A549 (cell line): ENCODE measurements at regions not wholly inside any gene's neighbourhood (a gene's known extent, or its start where the extent isn't known, plus 50 kb on each side); places are given as distances from the start of the nearest gene placed in this dataset.

Experiments used
- MAFK ChIP-seq: fragments of 450-650 bp; IDR thresholded peaks from 2 replicates; pipeline ENCODE4 v1.6.1; 2014; ENCODE audit not compliant: partially characterized antibody
- SMC3 ChIP-seq: fragments of >200 bp; sonication (Bioruptor Twin); formaldehyde crosslinking; IDR thresholded peaks from 3 replicates; pipeline ENCODE4 v1.6.1; 2018; ENCODE audit warnings: inconsistent platforms
- TF ChIP-seq, protein P1 (sequence below): fragments of 450-650 bp; IDR thresholded peaks from 2 replicates; pipeline ENCODE4 v1.6.1; 2014; ENCODE audit warnings: antibody characterized with exemption
- TF ChIP-seq, protein P2 (sequence below): fragments of 200-600 bp; sonication (generic); IDR thresholded peaks from 2 replicates; pipeline ENCODE4 v1.6.1; 2016; ENCODE audit warnings: antibody characterized with exemption, mild to moderate bottlenecking, moderate library complexity

DNA sequence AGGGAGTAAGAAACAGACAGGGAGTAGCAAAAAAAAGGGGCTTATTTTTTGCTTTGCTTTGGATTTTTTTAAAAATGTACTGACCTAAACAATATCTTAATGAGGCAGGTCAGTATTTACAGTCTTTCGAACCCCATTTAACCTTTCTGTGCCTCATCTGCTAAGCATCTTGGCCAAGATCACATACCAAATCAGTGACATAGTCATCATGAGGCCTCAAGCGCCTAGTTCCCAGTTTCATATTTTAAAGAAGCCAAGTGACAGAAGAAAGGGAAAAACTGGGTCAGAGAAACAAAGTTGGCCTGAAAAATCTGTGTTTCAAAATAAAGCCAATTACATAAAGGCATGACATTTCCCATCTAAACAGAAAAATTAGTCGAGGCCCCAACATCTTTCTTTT is 94.6 kb upstream of the WDR44 start:
- TF ChIP-seq SMC3 = no peak
- TF ChIP-seq, protein P1, sequence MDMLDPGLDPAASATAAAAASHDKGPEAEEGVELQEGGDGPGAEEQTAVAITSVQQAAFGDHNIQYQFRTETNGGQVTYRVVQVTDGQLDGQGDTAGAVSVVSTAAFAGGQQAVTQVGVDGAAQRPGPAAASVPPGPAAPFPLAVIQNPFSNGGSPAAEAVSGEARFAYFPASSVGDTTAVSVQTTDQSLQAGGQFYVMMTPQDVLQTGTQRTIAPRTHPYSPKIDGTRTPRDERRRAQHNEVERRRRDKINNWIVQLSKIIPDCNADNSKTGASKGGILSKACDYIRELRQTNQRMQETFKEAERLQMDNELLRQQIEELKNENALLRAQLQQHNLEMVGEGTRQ = no peak
- TF ChIP-seq, protein P2, sequence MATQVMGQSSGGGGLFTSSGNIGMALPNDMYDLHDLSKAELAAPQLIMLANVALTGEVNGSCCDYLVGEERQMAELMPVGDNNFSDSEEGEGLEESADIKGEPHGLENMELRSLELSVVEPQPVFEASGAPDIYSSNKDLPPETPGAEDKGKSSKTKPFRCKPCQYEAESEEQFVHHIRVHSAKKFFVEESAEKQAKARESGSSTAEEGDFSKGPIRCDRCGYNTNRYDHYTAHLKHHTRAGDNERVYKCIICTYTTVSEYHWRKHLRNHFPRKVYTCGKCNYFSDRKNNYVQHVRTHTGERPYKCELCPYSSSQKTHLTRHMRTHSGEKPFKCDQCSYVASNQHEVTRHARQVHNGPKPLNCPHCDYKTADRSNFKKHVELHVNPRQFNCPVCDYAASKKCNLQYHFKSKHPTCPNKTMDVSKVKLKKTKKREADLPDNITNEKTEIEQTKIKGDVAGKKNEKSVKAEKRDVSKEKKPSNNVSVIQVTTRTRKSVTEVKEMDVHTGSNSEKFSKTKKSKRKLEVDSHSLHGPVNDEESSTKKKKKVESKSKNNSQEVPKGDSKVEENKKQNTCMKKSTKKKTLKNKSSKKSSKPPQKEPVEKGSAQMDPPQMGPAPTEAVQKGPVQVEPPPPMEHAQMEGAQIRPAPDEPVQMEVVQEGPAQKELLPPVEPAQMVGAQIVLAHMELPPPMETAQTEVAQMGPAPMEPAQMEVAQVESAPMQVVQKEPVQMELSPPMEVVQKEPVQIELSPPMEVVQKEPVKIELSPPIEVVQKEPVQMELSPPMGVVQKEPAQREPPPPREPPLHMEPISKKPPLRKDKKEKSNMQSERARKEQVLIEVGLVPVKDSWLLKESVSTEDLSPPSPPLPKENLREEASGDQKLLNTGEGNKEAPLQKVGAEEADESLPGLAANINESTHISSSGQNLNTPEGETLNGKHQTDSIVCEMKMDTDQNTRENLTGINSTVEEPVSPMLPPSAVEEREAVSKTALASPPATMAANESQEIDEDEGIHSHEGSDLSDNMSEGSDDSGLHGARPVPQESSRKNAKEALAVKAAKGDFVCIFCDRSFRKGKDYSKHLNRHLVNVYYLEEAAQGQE = no peak
- TF ChIP-seq MAFK = no peak
